ENCODE measurements at regions not wholly inside any gene's neighbourhood (a gene's known extent, or its start where the extent isn't known, plus 50 kb on each side); places are given as distances from the start of the nearest gene placed in this dataset.
"Not testable (repeated sequence)": the region's sequence is repeated elsewhere in the genome, so short reads cannot be mapped to it uniquely, and the experiment has no call there.

GRCh38 chr4:114034189-114034588, 54.7 kb upstream of the ARSJ start:
- no peak overlapping the region for H3K4me2 ChIP-seq
- H3K9ac ChIP-seq: no peak overlapping the region
- no peak overlapping the region for H3K4me3 ChIP-seq
- H3K27me3 ChIP-seq: no peaks in the 10 kb centered on the region
- H3K4me1 ChIP-seq: no peaks in the 10 kb centered on the region
- H3K9me3 ChIP-seq (replicated peaks in 1 of 11): no peaks in the 10 kb centered on the region
- no peak overlapping the region for H3K27ac ChIP-seq
- no peaks in the 10 kb centered on the region for H3K36me3 ChIP-seq
- H4K20me1 ChIP-seq: no peaks in the 10 kb centered on the region
- no peak for TF ChIP-seq Cebpa-rat (IDR thresholded peaks at IDR 0.05)

- no peaks in the 10 kb centered on the region for H3K4me1 ChIP-seq
- H3K27ac ChIP-seq: no peak overlapping the region
- H3K27me3 ChIP-seq: no peaks in the 10 kb centered on the region
- no peaks in the 10 kb centered on the region for H4K20me1 ChIP-seq
- no peaks in the 10 kb centered on the region for H3K36me3 ChIP-seq
- H3K4me3 ChIP-seq: no peak overlapping the region
- H3K9me3 ChIP-seq (replicated peaks in 1 of 11): no peaks in the 10 kb centered on the region
- no peak overlapping the region for H3K4me2 ChIP-seq
- no peak for TF ChIP-seq Cebpa-rat (IDR thresholded peaks at IDR 0.05)
- H3K9ac ChIP-seq: no peak overlapping the region
These were observed 57.0 kb upstream of the ARSJ start for GRCh38 chr4:114036426-114036825.

- no peaks in the 10 kb centered on the region for H4K20me1 ChIP-seq
- no peak for TF ChIP-seq Cebpa-rat (IDR thresholded peaks at IDR 0.05)
- no peaks in the 10 kb centered on the region for H3K4me1 ChIP-seq
- no peak overlapping the region for H3K9ac ChIP-seq
- no peak overlapping the region for H3K4me3 ChIP-seq
- no peaks in the 10 kb centered on the region for H3K27me3 ChIP-seq
- no peaks in the 10 kb centered on the region for H3K36me3 ChIP-seq
- no peaks in the 10 kb centered on the region for H3K9me3 ChIP-seq (replicated peaks in 1 of 11)
- no peak overlapping the region for H3K27ac ChIP-seq
- H3K4me2 ChIP-seq: no peak overlapping the region
These were observed 57.4 kb upstream of the ARSJ start for GRCh38 chr4:114036864-114037263.

- no peak for TF ChIP-seq Cebpa-rat (IDR thresholded peaks at IDR 0.05)
- Histone ChIP-seq H3K9me3 (replicated peaks in 1 of 11) (no peaks in the 10 kb centered on the region; a peak in 1 of 22 replicates), H3K4me1 (no peaks in the 10 kb centered on the region), H4K20me1 (no peaks in the 10 kb centered on the region), H3K9ac (no peak overlapping the region), H3K27ac (no peak overlapping the region), H3K4me2 (no peak overlapping the region), H3K36me3 (no peaks in the 10 kb centered on the region), H3K4me3 (no peak overlapping the region), H3K27me3 (no peaks in the 10 kb centered on the region)
These were observed 58.5 kb upstream of the ARSJ start for GRCh38 chr4:114037988-114038387.

GRCh38 chr4:114038762-114039387, 59.4 kb upstream of the ARSJ start:
- Histone ChIP-seq H3K27me3 (no peaks in the 10 kb centered on the region), H3K36me3 (no peaks in the 10 kb centered on the region), H3K27ac (no peak overlapping the region), H3K4me1 (no peaks in the 10 kb centered on the region), H3K9me3 (replicated peaks in 1 of 11) (no peaks in the 10 kb centered on the region; a peak in 1 of 22 replicates), H3K4me2 (no peak overlapping the region), H3K4me3 (no peak overlapping the region), H4K20me1 (no peaks in the 10 kb centered on the region), H3K9ac (no peak overlapping the region)
- TF ChIP-seq Cebpa-rat (IDR thresholded peaks at IDR 0.05): no peak

GRCh38 chr4:114040319-114041116, 61.1 kb upstream of the ARSJ start:
- TF ChIP-seq Cebpa-rat (IDR thresholded peaks at IDR 0.05): no peak
- Histone ChIP-seq H3K9ac (no peak overlapping the region), H3K4me1 (no peaks in the 10 kb centered on the region), H3K27ac (no peak overlapping the region), H3K9me3 (replicated peaks in 1 of 11) (peaks cover 0 to 8% (median 0%) of the 10 kb centered on the region in 11 experiments; a peak in 2 of 22 replicates), H3K4me3 (no peak overlapping the region), H4K20me1 (no peaks in the 10 kb centered on the region), H3K27me3 (no peaks in the 10 kb centered on the region), H3K4me2 (no peak overlapping the region), H3K36me3 (no peaks in the 10 kb centered on the region)

GRCh38 chr4:114041117-114041475, 61.6 kb upstream of the ARSJ start:
- Histone ChIP-seq H3K4me3 (no peak overlapping the region), H3K27me3 (no peaks in the 10 kb centered on the region), H3K36me3 (no peaks in the 10 kb centered on the region), H3K9ac (no peak overlapping the region), H3K4me2 (no peak overlapping the region), H4K20me1 (no peaks in the 10 kb centered on the region), H3K27ac (no peak overlapping the region), H3K9me3 (replicated peaks in 1 of 11) (peaks cover 0 to 8% (median 0%) of the 10 kb centered on the region in 11 experiments; a peak in 2 of 22 replicates), H3K4me1 (no peaks in the 10 kb centered on the region)
- TF ChIP-seq Cebpa-rat (IDR thresholded peaks at IDR 0.05): no peak

GRCh38 chr4:114043116-114043515, 63.7 kb upstream of the ARSJ start:
- H3K27ac ChIP-seq: no peak overlapping the region
- no peak overlapping the region for H3K9ac ChIP-seq
- no peaks in the 10 kb centered on the region for H3K4me1 ChIP-seq
- no peak overlapping the region for H3K4me3 ChIP-seq
- TF ChIP-seq Cebpa-rat (IDR thresholded peaks at IDR 0.05): no peak
- no peaks in the 10 kb centered on the region for H3K27me3 ChIP-seq
- H3K4me2 ChIP-seq: no peak overlapping the region
- H4K20me1 ChIP-seq: no peaks in the 10 kb centered on the region
- no peaks in the 10 kb centered on the region for H3K36me3 ChIP-seq
- peaks cover 0 to 8% (median 0%) of the 10 kb centered on the region in 11 experiments; a peak in 2 of 22 replicates for H3K9me3 ChIP-seq (replicated peaks in 1 of 11)

- H3K36me3 ChIP-seq; H3K9me3 ChIP-seq (replicated peaks in 1 of 11); H3K9ac ChIP-seq; H3K27me3 ChIP-seq; H3K4me1 ChIP-seq; H3K4me2 ChIP-seq; H3K4me3 ChIP-seq; H4K20me1 ChIP-seq; H3K27ac ChIP-seq: not testable (repeated sequence)
These were observed 64.9 kb upstream of the ARSJ start for GRCh38 chr4:114044351-114044750.

- no peaks in the 10 kb centered on the region for H4K20me1 ChIP-seq
- peaks cover 0 to 8% (median 0%) of the 10 kb centered on the region in 11 experiments; a peak in 2 of 22 replicates for H3K9me3 ChIP-seq (replicated peaks in 1 of 11)
- no peaks in the 10 kb centered on the region for H3K27me3 ChIP-seq
- no peaks in the 10 kb centered on the region for H3K36me3 ChIP-seq
- H3K4me2 ChIP-seq: no peak overlapping the region
- no peak overlapping the region for H3K9ac ChIP-seq
- no peaks in the 10 kb centered on the region for H3K4me1 ChIP-seq
- no peak overlapping the region for H3K27ac ChIP-seq
- TF ChIP-seq Cebpa-rat (IDR thresholded peaks at IDR 0.05): no peak
- H3K4me3 ChIP-seq: no peak overlapping the region
These were observed 66.9 kb upstream of the ARSJ start for GRCh38 chr4:114046331-114046730.

GRCh38 chr4:114048154-114048553, 68.7 kb upstream of the ARSJ start:
- not testable (repeated sequence) for H3K27me3 ChIP-seq; H3K9me3 ChIP-seq (replicated peaks in 1 of 11)

More at GRCh38 chr4:114048154-114048553, 68.7 kb upstream of the ARSJ start:
- not testable (repeated sequence) for H3K4me2 ChIP-seq, H3K9ac ChIP-seq, H3K4me1 ChIP-seq, H3K36me3 ChIP-seq, H3K27ac ChIP-seq, H3K4me3 ChIP-seq, H4K20me1 ChIP-seq

Data from BLaER1 treated with 17β-estradiol and CSF1 and Interleukin-3, amounts not matched to agents 10 nM and 100 nM (cell line).